Loucy (cell line): ENCODE measurements at regions not wholly inside any gene's neighbourhood (a gene's known extent, or its start where the extent isn't known, plus 50 kb on each side); places are given as distances from the start of the nearest gene placed in this dataset.

Experiments used
- H2AFZ ChIP-seq: fragments of 200-600 bp; sonication (generic); 2 replicates; pipeline ENCODE4 v1.6.0; 2016; ENCODE audit warnings: antibody characterized with exemption, mild to moderate bottlenecking, low read length, moderate library complexity
- H3F3A ChIP-seq: fragments of 200-600 bp; 2 replicates; pipeline ENCODE4 v1.6.0; 2016; ENCODE audit warnings: antibody characterized with exemption, low read depth, mild to moderate bottlenecking
- H3K27me3 ChIP-seq: fragments of 200-600 bp; sonication (generic); 2 replicates; pipeline ENCODE4 v1.6.1; 2014; ENCODE audit warnings: low read length, mild to moderate bottlenecking; ENCODE audit not compliant: insufficient read depth, poor library complexity, severe bottlenecking
- H3K36me3 ChIP-seq: fragments of 200-600 bp; sonication (generic); 2 replicates; pipeline ENCODE4 v1.6.1; 2016; ENCODE audit warnings: low read length; ENCODE audit not compliant: insufficient read depth
- H3K4me1 ChIP-seq: fragments of 200-600 bp; sonication (generic); 2 replicates; pipeline ENCODE4 v1.5.1; 2014; ENCODE audit warnings: low read length, mild to moderate bottlenecking; ENCODE audit not compliant: insufficient read depth, poor library complexity, severe bottlenecking
- H3K4me2 ChIP-seq: fragments of 200-600 bp; sonication (generic); 2 replicates; pipeline ENCODE4 v1.6.0; 2014; ENCODE audit warnings: antibody characterized with exemption, low read length, low read depth, mild to moderate bottlenecking; ENCODE audit not compliant: poor library complexity, severe bottlenecking
- H3K4me3 ChIP-seq: fragments of 200-600 bp; sonication (generic); 2 replicates; pipeline ENCODE4 v1.5.1; 2014; ENCODE audit warnings: low read length, mild to moderate bottlenecking, mixed read lengths; ENCODE audit not compliant: poor library complexity, severe bottlenecking
- H3K79me2 ChIP-seq: fragments of 200-600 bp; sonication (generic); 2 replicates; pipeline ENCODE4 v1.6.1; 2014; ENCODE audit warnings: low read length; ENCODE audit not compliant: insufficient read depth
- H3K9ac ChIP-seq: fragments of 200-600 bp; sonication (generic); 2 replicates; pipeline ENCODE4 v1.6.0; 2014; ENCODE audit warnings: mild to moderate bottlenecking, low read depth, low read length, moderate library complexity; ENCODE audit not compliant: poor library complexity, severe bottlenecking
- H3K9me2 ChIP-seq: fragments of 200-600 bp; sonication (generic); replicated peaks from 2 replicates; pipeline ENCODE4 v1.6.1; 2016; ENCODE audit warnings: low read depth, low read length, mixed read lengths
- H3K9me3 ChIP-seq: fragments of 200-600 bp; sonication (generic); 2 replicates; pipeline ENCODE4 v1.6.1; 2014; ENCODE audit warnings: mild to moderate bottlenecking, antibody characterized with exemption, low read length, low read depth; ENCODE audit not compliant: insufficient read depth
- H4K20me1 ChIP-seq: fragments of 200-600 bp; sonication (generic); 2 replicates; pipeline ENCODE4 v1.6.0; 2014; ENCODE audit warnings: antibody characterized with exemption, low read length, mild to moderate bottlenecking; ENCODE audit not compliant: insufficient read depth, poor library complexity, severe bottlenecking
- CTCF ChIP-seq: fragments of 200-600 bp; sonication (generic); conservative IDR thresholded peaks from 2 replicates; pipeline ENCODE4 v1.5.1; 2014; ENCODE audit warnings: mild to moderate bottlenecking, antibody characterized with exemption, low read length
- EZH2phosphoT487 ChIP-seq: fragments of 200-600 bp; IDR thresholded peaks from 2 replicates; pipeline ENCODE4 v1.6.1; 2018; ENCODE audit warnings: antibody characterized with exemption, mild to moderate bottlenecking, moderate library complexity, borderline replicate concordance

DNA sequence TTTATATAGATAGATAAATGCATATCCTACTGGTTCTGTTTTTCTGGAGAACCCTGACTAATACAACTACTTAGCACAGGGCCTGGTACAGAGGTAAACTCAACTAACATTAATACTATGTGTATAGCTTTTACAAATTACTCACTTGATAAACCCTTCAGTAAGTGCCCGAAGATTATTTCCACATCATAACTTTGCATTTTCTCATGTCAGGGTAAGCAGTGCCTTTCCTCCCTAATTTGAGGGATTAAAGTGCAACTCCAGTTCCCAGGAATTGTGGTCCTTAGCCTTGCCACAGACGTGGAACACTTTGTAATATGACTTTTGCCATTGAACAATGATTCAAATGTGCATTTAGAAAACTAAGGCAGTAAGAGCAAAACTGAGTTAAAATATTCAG, 147.5 kb upstream of the SMLR1 start:
- H3K9ac ChIP-seq, result no peak overlapping the region
- H3K79me2 ChIP-seq, result no peaks in the 10 kb centered on the region
- H2AFZ ChIP-seq, result no peak overlapping the region

DNA sequence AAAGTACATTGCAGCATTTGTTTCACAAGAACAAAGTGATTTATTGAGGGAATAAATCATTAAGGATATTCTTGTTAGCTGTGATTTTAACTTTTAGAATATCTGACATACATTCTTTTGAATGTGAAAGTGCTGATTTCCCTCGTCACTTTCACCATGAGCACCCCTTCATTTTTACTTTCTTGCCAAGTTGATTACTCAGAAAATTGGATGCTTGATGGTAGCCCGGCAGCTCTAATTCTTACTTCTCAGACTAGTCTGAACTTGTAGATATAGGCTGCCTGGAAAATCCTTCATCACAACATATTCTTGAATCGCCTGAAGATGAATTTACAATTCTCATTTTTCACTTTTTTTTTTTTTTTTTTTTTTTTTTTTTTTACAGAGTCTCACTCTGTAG, 147.1 kb upstream of the SMLR1 start:
- no peaks in the 10 kb centered on the region for H4K20me1 ChIP-seq
- no peak overlapping the region for H3K4me3 ChIP-seq
- H3K4me1 ChIP-seq, result no peaks in the 10 kb centered on the region
- no peaks in the 10 kb centered on the region for H3K9me2 ChIP-seq
- no peak for TF ChIP-seq EZH2phosphoT487
- TF ChIP-seq CTCF, result no peak
- H3K9ac ChIP-seq, result no peak overlapping the region
- H2AFZ ChIP-seq, result no peak overlapping the region
- no peak overlapping the region for H3K4me2 ChIP-seq
- H3F3A ChIP-seq, result no peaks in the 10 kb centered on the region
- H3K27me3 ChIP-seq, result no peaks in the 10 kb centered on the region
- no peaks in the 10 kb centered on the region for H3K79me2 ChIP-seq
- H3K9me3 ChIP-seq, result no peaks in the 10 kb centered on the region
- H3K36me3 ChIP-seq, result no peaks in the 10 kb centered on the region

More for the DNA sequence above, 147.5 kb upstream of the SMLR1 start:
- Histone ChIP-seq H3F3A (no peaks in the 10 kb centered on the region), H3K9me3 (no peaks in the 10 kb centered on the region), H3K4me1 (no peaks in the 10 kb centered on the region), H3K4me3 (no peak overlapping the region), H3K27me3 (no peaks in the 10 kb centered on the region), H3K36me3 (no peaks in the 10 kb centered on the region), H4K20me1 (no peaks in the 10 kb centered on the region), H3K4me2 (no peak overlapping the region), H3K9me2 (no peaks in the 10 kb centered on the region)
- TF ChIP-seq CTCF (no peak), EZH2phosphoT487 (no peak)

DNA sequence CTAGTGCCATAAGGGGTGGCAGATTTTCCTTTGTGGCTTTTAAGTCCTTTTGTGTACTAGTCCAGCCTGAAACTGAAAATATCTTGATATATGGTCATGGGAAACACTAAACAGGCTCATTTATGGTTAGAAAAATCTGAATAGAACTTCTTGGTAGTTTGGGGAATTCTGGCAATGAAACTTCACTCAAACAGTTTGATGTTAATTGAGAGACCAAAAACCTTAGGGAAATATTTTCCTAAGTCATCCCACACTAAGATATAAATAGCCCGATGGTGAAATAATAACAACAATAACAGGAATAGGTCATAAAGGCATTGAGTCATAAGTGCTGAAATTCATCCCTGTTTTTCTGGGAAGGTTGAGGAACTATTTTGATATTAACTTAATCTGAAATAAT, 146.2 kb upstream of the SMLR1 start:
- Histone ChIP-seq H3K36me3 (no peaks in the 10 kb centered on the region), H3K79me2 (no peaks in the 10 kb centered on the region), H3K4me3 (no peak overlapping the region), H3K9ac (no peak overlapping the region), H3K4me2 (no peak overlapping the region), H3K9me2 (no peaks in the 10 kb centered on the region), H2AFZ (no peak overlapping the region), H3K27me3 (no peaks in the 10 kb centered on the region), H3K9me3 (no peaks in the 10 kb centered on the region), H3K4me1 (no peaks in the 10 kb centered on the region), H3F3A (no peaks in the 10 kb centered on the region), H4K20me1 (no peaks in the 10 kb centered on the region)
- TF ChIP-seq CTCF (no peak), EZH2phosphoT487 (no peak)
